GM12872 (cell line): ENCODE measurements at regions not wholly inside any gene's neighbourhood (a gene's known extent, or its start where the extent isn't known, plus 50 kb on each side); places are given as distances from the start of the nearest gene placed in this dataset.

Experiments
- CTCF ChIP-seq: IDR thresholded peaks from 3 replicates; pipeline ENCODE4 v1.5.1; 2011; ENCODE audit warnings: low read depth, mild to moderate bottlenecking, low read length, moderate library complexity; ENCODE audit not compliant: insufficient read depth

GRCh38 chr3:75938921-75939320 is 153.6 kb upstream of the ZNF717 start:
- TF ChIP-seq CTCF, result no peak

- TF ChIP-seq CTCF, result no peak
These were observed 166.6 kb upstream of the ZNF717 start for GRCh38 chr3:75951941-75952340.

- TF ChIP-seq CTCF, result no peak
These were observed 181.7 kb upstream of the ZNF717 start for GRCh38 chr3:75967071-75967470.

GRCh38 chr3:75978686-75979085 is 193.3 kb upstream of the ZNF717 start:
- TF ChIP-seq CTCF, result no peak

- TF ChIP-seq CTCF, result no peak
These were observed 196.1 kb upstream of the ZNF717 start for GRCh38 chr3:75981401-75981800.

GRCh38 chr3:75982151-75982550 is 196.8 kb upstream of the ZNF717 start:
- no peak for TF ChIP-seq CTCF

- TF ChIP-seq CTCF, result no peak
These were observed 197.8 kb upstream of the ZNF717 start for GRCh38 chr3:75983111-75983510.

GRCh38 chr3:75983609-75984290 is 198.4 kb upstream of the ZNF717 start:
- no peak for TF ChIP-seq CTCF
